ENCODE measurements at regions not wholly inside any gene's neighbourhood (a gene's known extent, or its start where the extent isn't known, plus 50 kb on each side); places are given as distances from the start of the nearest gene placed in this dataset.

- Histone ChIP-seq H3K18ac (ENCODE audit: insufficient read length, low read depth, low read length) (no peak overlapping the region), H3K9me3 (ENCODE audit: control insufficient read depth, low read depth, low read length) (no peaks in the 10 kb centered on the region), H2BK15ac (ENCODE audit: low read depth, low read length) (no peak overlapping the region), H3K27ac (ENCODE audit: insufficient read length, low read depth, low read length) (no peak overlapping the region), H4K91ac (ENCODE audit: insufficient read length, low read depth, low read length) (no peak overlapping the region), H4K5ac (ENCODE audit: insufficient read length, low read depth, low read length) (no peak overlapping the region), H3K56ac (ENCODE audit: insufficient read length, low read depth, low read length) (no peak overlapping the region), H2AFZ (ENCODE audit: low read length) (no peak overlapping the region), H3K27me3 (ENCODE audit: insufficient read depth, low read length) (no peaks in the 10 kb centered on the region), H3K4me1 (ENCODE audit: insufficient read depth, low read length) (no peaks in the 10 kb centered on the region), H2BK5ac (ENCODE audit: insufficient read length, low read length) (no peak overlapping the region), H2BK120ac (ENCODE audit: low read depth, low read length, poor library complexity, severe bottlenecking) (no peak overlapping the region), H3K4ac (ENCODE audit: low read depth, low read length) (no peak overlapping the region), H3K23ac (ENCODE audit: insufficient read length, low read depth, low read length) (no peak overlapping the region), H3K14ac (ENCODE audit: insufficient read depth, low read length) (no peak overlapping the region), H3K23me2 (ENCODE audit: insufficient read length, low read depth, low read length, poor library complexity, severe bottlenecking) (no peaks in the 10 kb centered on the region), H3K79me2 (ENCODE audit: insufficient read depth, low read length) (no peaks in the 10 kb centered on the region), H2AK5ac (ENCODE audit: insufficient read length, low read length) (no peak overlapping the region), H2BK20ac (ENCODE audit: low read depth, low read length, poor library complexity, severe bottlenecking) (no peak overlapping the region), H3T11ph (ENCODE audit: low read length) (no peak overlapping the region), H4K20me1 (ENCODE audit: control insufficient read depth, insufficient read depth, insufficient read length) (no peaks in the 10 kb centered on the region), H3K9ac (ENCODE audit: extremely low read depth, insufficient read length, low read length) (no peak overlapping the region), H4K8ac (replicated peaks; ENCODE audit: insufficient read length, low read depth, low read length) (no peak overlapping the region), H2BK12ac (ENCODE audit: insufficient read length, low read depth, low read length) (no peak overlapping the region), H3K79me1 (ENCODE audit: insufficient read depth, low read depth, low read length, poor library complexity, severe bottlenecking) (no peaks in the 10 kb centered on the region), H3K4me2 (ENCODE audit: insufficient read depth, insufficient read length, low read length) (no peak overlapping the region)
- no peak for DNase-seq
- TF ChIP-seq CTCF (conservative IDR thresholded peaks at IDR 0.05): no peak
- Mint-ChIP-seq H3K27ac (peak overlapping the region; percentile 56 to 87 (median 69); a peak in 5 of 7 replicates), H3K9me3 (peaks cover 7 to 35% of the 10 kb centered on the region in 2 experiments; a peak in 4 of 5 replicates), H3K27me3 (ENCODE audit: low read depth) (no peaks in the 10 kb centered on the region), H3K36me3 (ENCODE audit: insufficient read depth in 1 of 3, low read depth in 3 of 3) (peaks cover 0 to 5% (median 0%) of the 10 kb centered on the region in 3 experiments; a peak in 2 of 7 replicates), H3K4me1 (peaks cover 26 to 36% of the 10 kb centered on the region in 2 experiments), H3K4me3 (no peak overlapping the region)
Observed at GRCh38 chrX:22689290-22689689, 310.5 kb upstream of the DDX53 start.
